Fibroblast of villous mesenchyme (primary cell): ENCODE measurements at regions not wholly inside any gene's neighbourhood (a gene's known extent, or its start where the extent isn't known, plus 50 kb on each side); places are given as distances from the start of the nearest gene placed in this dataset.

ENCODE experiments used
- DNase-seq: peaks from one replicate; pipeline ENCODE4 v3.0.0-alpha.2; 2010; ENCODE audit warnings: low read depth
- H3K4me3 ChIP-seq: 2 replicates; pipeline ENCODE4 v1.5.1; 2011; ENCODE audit warnings: low read depth, mild to moderate bottlenecking, low read length
- TF ChIP-seq, protein P1 (sequence below): IDR thresholded peaks from 2 replicates; pipeline ENCODE4 v1.5.1; 2012; ENCODE audit warnings: low read depth, mild to moderate bottlenecking, low read length; ENCODE audit not compliant: insufficient read depth

DNA sequence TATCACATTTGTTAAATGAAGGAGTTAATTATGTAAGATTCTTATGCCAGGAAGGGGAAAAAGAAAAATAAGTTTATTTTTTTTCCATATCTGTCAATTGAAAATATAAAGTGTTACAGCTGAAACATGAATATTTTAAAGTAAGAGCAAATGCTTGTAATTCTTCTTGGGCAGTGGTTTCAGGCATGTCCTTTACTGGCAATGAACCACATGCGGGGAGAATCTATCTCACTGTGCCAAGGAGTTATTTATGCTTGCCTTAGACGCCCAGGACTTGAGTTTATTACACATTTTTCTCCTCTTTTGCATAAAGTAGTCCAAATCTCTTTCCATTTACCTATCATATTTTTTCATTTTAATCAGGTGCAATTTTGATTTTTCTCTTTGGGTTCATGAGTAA is 207.8 kb upstream of the NRIP1 start:
- H3K4me3 ChIP-seq, result no peak overlapping the region
- no peak for DNase-seq
- TF ChIP-seq, protein P1, sequence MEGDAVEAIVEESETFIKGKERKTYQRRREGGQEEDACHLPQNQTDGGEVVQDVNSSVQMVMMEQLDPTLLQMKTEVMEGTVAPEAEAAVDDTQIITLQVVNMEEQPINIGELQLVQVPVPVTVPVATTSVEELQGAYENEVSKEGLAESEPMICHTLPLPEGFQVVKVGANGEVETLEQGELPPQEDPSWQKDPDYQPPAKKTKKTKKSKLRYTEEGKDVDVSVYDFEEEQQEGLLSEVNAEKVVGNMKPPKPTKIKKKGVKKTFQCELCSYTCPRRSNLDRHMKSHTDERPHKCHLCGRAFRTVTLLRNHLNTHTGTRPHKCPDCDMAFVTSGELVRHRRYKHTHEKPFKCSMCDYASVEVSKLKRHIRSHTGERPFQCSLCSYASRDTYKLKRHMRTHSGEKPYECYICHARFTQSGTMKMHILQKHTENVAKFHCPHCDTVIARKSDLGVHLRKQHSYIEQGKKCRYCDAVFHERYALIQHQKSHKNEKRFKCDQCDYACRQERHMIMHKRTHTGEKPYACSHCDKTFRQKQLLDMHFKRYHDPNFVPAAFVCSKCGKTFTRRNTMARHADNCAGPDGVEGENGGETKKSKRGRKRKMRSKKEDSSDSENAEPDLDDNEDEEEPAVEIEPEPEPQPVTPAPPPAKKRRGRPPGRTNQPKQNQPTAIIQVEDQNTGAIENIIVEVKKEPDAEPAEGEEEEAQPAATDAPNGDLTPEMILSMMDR, result no peak

DNA sequence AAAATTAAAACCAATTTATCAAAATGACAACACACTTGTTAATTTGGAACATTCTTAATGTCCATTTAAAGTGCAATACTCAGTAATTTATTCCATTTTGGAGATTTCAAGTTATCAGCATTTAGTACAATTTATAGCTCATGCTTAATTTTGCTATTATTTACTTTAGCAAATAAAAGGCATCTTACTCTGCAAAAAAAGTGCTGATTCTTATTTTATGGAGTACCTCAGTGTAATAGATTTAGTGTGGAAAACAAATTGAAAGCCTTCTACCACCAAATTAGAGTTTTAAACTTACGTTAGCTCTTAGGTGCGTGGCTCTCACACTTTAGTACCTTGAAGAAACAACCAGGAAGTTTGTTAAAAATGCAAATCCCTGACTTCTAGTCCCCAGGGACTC is 208.4 kb upstream of the NRIP1 start:
- no peak for DNase-seq
- no peak overlapping the region for H3K4me3 ChIP-seq
- TF ChIP-seq, protein P1, result no peak

- no peak for DNase-seq
- TF ChIP-seq, protein P1, result no peak
These were observed 210.1 kb upstream of the NRIP1 start for GRCh38 chr21:15274701-15275485.

DNA sequence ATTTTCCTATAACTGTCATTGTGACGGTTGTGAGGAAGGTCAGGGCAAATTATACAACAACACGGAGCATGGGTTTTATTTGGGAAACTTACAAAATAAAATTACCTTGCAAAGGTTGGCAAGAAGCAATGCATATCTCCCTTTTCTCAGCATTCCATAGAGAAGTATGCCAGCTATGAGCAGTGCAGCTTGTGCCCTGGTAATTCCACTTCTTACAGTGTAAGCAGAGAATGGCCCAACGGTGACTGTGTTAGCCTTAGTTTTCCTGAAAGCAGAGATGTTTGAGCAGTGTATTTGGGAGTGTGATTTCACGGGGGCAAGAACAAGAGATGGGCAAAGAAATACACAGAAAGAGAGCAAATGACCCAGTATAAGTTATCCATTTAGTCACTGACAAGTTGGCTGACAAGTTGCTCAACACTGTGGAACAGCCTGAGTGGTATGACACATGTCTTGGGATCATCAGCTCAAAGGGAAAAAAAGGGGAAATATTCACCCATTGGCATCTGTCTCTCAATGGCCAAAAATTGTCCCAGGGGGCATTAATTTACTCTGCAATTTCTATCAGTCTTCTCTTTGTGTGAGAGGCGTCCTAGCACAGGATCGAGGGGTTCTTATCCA is 210.9 kb upstream of the NRIP1 start:
- TF ChIP-seq, protein P1, result no peak
- DNase-seq, result no peak
- no peak overlapping the region for H3K4me3 ChIP-seq

More at GRCh38 chr21:15274701-15275485, 210.1 kb upstream of the NRIP1 start:
- no peak overlapping the region for H3K4me3 ChIP-seq

DNA sequence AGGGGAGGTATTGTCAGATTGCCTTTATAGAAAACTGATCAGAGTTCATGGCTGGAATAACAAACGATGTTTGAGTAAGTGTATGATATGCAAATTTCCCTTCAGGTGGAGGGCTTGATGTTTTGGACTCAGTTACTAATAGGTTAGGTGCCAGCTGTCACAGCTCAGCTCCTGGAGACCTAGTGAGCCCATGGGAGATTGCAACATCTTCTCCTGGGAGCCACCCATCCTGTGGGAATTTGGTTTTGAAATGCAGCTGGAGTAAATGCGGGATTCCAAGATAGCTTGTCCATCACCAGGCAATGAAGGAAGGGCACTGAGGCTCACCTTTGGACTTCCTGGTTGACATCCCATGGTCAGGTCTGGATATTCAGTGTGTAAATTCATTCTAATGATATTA is 211.4 kb upstream of the NRIP1 start:
- H3K4me3 ChIP-seq, result no peak overlapping the region
- DNase-seq, result no peak
- TF ChIP-seq, protein P1, result no peak

DNA sequence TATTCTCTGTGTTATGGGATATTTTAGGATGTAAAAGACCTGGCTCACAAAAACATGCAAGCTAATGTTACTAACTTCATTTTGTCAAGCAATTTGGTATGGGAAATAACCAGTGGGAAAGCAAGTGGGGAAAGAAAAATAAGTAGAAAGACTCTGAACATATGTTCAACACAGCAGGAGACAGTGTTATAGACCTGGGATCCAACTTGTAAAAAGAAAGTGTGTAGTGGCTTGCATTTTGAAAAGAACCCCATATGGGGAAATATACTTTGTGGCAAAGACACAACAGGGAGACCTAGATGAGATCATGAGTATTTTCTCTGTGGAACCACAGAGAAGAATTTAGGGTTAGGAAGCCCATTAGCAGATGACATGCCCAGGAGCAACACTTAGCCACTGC is 212.7 kb upstream of the NRIP1 start:
- no peak for DNase-seq
- no peak overlapping the region for H3K4me3 ChIP-seq
- TF ChIP-seq, protein P1, result no peak
